ENCODE measurements at regions not wholly inside any gene's neighbourhood (a gene's known extent, or its start where the extent isn't known, plus 50 kb on each side); places are given as distances from the start of the nearest gene placed in this dataset.
A peak's percentile ranks its signal among the peaks of the same experiment; 100 is the strongest.
"Not testable (repeated sequence)": the region's sequence is repeated elsewhere in the genome, so short reads cannot be mapped to it uniquely, and the experiment has no call there.

- DNase-seq = not testable (repeated sequence)
Measured at GRCh38 chr6:140339084-140339483, 964.6 kb upstream of the CITED2 start.

- no peak for DNase-seq
Measured at GRCh38 chr6:140321891-140322290, 947.4 kb upstream of the CITED2 start.

GRCh38 chr6:140320081-140321080 lies 945.9 kb upstream of the CITED2 start:
- no peak for DNase-seq

GRCh38 chr6:140319209-140319608 lies 944.8 kb upstream of the CITED2 start:
- no peak for DNase-seq

DNA sequence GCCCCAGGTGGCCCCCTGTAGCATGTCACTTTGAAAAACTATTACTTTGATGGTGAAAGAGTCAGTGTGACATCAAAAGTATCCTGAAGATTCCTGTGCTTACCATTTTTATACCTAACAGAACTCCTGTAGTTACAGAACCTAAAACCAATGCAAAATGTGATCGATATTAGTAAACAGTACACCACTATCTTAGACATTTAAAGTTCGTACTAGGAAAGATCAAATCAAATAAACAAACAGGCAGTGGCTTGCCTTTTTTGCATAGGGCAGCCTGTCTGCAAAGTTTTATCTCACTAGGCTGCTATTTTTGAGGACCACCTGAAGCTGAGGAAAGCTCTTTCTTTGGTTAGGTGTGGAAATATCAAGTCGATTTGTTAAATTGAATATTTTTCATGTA lies 944.0 kb upstream of the CITED2 start:
- DNase-seq = no peak

DNA sequence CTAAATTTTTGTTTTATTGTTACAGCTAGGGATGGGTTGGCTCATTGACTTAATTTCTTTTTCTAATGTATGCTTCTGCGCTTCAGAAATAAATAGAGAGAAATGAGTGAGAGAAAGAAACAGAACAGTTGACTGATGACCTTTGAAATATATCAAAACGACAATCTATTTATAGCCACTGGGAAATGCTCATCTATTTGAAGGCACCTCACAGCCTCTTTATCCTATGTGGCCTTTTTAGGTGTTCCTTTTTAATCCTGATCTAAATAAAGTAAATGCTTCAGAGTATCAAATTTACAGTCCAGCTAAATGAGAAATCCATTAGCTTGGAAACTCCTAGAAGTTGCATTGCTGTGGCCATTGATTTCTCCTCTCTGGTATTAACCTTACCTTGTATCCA lies 943.5 kb upstream of the CITED2 start:
- DNase-seq = no peak

DNA sequence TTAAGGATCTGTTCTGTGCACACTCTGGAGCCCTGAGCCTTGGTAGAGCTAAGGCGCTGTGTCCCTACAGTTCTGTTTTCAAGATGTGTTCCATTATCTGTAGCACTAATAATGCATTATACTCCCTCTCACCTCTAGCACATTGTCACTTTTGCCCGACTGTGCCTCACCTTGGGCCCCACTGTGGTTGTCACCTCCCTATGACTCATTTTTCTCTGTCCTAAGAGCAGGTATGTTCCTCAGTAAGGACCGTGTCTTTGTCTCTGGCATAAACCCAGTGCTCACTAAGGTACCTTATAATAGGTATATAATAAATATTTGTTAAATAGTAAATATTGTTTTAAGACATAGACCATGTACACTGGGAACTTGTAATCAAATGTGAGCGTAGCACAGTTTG lies 942.5 kb upstream of the CITED2 start:
- no peak for DNase-seq

DNA sequence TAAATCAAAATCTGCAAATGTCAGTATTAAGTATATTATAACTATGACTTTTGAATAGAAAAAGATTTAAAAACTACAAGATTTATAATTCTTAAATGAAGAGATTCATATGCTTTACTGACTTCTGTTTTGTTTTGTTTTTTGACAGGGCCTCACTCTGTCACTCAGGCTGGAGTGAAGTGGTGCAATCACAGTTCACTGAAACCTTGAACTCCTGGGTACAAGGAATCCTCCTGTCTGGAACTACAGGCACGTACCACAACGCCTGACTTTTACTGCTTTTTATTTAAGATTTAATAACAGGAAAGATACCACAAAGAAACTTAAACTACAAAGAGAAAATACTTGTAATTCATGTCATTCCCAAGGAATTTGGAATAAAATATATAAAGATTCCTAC lies 940.2 kb upstream of the CITED2 start:
- no peak for DNase-seq

DNA sequence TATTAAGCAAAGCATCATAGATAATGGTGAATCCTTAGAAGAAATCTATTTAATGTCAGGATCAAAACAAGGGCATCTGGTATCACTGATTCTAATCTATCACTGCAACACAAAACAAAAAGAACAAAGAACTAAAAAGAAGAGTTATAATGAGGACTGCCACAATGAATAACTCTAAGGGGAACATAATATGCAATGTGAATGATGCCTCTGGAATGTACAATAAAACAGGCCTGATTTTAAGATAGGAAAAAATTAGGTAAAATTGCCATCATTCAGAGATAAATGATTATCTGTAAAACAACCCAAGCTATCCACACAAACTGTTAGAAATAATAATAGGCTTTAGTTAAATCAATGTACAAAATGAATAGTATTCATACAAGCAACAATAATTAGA lies 936.7 kb upstream of the CITED2 start:
- no peak for DNase-seq

DNA sequence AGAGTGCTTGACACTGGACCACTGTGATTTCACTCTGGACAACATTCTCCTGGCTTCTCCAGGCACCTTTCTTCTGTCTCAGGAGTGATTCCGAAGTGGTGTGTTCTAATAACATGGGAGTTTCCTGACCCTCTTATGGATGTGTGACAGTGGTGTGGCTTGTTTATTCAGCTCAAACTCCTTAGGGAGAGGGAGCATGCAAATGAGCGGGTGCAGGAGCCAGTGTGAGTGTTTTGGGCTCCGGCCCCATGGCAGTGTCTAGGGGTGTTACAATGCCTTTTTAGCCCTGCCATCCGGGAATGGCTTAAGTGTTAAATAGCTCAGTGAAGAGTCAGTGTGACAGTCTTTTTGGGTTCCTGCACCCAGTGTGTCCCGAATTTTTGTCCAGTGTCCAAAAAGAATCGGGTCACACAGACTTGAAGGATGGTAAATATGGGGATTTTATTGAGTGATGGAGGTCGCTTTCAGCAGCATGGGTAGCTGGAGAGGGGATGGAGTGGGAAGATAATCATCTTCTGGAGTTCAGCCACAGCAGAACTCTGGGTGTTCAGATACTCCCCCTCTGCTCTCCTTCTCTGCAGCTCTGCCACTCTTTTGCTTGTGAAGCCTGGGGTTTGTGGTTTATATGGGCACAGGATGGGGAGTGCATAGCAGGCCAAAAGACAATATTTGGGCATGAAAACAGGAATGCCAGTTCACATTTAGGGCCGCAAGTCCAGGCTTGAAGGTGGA lies 928.9 kb upstream of the CITED2 start:
- DNase-seq = no peak

- DNase-seq = no peak
Measured at GRCh38 chr6:140300331-140300730, 925.9 kb upstream of the CITED2 start.

- DNase-seq = no peak
Measured at GRCh38 chr6:140289186-140289585, 914.7 kb upstream of the CITED2 start.

- no peak for DNase-seq
Measured at GRCh38 chr6:140285998-140286690, 911.7 kb upstream of the CITED2 start.

DNA sequence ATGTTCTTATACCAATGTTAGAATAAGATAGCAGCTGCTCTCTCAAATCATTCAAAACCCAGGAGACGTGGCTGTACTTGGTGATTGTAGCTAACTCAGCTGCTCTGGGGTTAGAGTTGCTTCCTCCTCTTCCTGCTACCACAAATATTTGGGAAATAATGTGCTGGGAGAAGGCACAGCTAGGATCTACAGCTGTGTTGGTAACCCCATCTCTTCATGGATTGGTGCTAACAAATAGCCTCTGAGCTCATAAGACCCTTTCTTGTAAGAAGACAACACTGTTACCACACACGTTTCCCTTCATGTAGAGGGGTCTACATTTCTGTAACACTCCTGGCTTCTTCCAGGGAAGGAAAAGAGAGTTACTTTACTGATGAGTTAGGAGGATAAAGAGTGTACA lies 911.0 kb upstream of the CITED2 start:
- no peak for DNase-seq

DNA sequence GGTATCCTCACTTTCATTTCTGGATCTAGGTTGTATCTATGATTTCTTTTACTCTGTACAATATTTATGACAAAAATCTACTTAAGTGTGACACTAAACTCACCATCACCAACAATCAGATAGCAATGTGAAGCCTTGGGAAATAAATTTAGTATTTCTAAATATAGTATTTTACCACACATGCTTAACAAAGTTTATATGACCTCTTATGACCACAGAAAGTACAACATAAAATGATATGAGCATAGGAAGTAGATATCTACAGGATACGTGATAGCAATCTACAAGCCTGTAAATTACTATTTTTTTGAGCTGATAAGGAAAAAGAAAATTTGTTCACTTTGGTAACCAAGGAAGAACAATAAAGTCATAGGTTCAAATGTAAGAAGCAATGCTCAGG lies 910.4 kb upstream of the CITED2 start:
- no peak for DNase-seq

DNA sequence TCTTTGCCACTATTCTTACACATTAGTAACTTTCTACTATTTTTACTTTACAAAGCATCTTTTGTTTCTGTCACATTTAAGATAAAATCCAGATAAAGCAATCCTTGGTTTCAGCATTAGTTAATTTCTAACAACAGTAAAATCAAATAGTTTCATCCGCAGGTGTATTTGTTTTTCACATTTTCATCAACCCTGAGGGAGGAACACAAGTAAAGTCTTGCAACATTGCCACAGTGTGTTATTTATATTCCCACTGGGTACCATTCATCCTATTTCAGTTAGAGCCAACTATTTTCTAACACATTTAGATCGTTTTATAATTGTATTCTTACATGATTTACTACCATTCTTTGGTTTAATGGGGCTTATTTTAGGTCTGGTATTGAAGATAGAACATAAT lies 908.7 kb upstream of the CITED2 start:
- no peak for DNase-seq

DNA sequence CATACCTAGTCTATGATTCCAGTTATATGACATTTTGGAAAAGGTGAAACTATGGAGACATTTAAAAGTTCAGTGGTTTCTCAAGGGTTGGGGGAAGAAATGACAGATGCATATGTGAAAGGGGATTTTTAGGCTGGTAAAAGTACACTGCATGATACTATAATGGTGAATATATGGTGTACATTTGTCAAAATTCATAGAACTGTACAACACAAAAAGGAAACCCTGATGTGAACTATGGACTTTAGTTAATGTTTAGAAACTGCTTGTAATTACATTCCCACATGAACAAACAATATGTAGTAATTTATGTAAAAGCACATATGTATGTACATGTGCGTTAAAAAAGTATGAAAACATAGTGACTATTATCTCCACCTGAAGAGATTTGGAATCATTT lies 907.3 kb upstream of the CITED2 start:
- DNase-seq = no peak

GRCh38 chr6:140281236-140281635 lies 906.8 kb upstream of the CITED2 start:
- DNase-seq = no peak

DNA sequence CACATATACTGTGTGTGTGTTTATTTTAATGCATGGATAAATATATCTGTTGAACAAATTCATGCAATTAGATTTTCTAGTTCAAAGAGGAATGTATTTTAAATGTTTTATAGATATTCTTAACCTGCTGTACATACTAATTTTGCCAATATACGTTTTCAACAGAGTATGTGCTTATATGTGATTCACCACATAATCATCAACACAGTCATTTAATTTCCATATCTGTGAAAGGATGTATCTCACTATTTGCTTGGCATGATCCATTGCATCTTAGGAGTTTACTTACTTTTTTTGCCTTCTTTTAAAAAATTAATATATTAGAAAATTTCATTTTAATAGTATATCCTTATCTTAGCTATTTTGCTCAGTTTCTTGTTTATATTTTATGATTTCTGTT lies 902.3 kb upstream of the CITED2 start:
- no peak for DNase-seq

DNA sequence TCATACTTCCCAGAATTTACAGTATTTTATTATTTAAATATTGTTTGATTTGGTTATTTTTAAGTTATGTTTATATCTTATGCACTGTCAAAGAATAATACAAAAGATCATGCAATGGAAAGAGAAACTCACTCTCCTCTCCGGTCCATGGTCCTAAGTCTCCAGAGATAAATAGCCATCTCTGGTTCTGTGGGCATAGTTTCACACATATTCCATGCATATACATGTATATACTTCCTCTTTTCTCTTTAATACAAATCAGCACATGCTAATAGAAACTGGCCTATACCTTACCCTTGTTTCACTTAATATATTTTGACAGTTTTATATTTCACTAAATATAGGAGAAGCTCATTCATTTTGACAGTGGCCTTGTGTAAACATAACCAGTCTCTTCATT lies 901.7 kb upstream of the CITED2 start:
- no peak for DNase-seq

GRCh38 chr6:140275725-140276124 lies 901.3 kb upstream of the CITED2 start:
- no peak for DNase-seq

DNA sequence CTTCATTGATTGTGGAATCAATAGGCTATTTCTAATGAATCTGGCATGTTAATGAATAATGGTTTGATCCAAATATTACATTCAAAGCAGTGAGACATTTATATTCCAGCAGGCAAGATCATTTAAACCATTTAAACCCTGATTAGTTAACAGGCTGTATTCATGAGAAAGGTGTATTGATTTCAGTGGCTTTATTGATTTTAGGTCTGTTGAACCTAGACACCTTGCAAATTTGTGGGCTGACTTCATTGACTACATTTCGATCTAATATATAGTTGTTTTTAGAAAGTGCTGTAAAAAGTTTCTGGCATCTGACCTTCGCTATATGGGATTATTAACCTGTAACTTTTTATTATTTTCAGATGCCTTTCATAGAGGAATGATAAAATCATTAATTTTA lies 900.1 kb upstream of the CITED2 start:
- DNase-seq = no peak

DNA sequence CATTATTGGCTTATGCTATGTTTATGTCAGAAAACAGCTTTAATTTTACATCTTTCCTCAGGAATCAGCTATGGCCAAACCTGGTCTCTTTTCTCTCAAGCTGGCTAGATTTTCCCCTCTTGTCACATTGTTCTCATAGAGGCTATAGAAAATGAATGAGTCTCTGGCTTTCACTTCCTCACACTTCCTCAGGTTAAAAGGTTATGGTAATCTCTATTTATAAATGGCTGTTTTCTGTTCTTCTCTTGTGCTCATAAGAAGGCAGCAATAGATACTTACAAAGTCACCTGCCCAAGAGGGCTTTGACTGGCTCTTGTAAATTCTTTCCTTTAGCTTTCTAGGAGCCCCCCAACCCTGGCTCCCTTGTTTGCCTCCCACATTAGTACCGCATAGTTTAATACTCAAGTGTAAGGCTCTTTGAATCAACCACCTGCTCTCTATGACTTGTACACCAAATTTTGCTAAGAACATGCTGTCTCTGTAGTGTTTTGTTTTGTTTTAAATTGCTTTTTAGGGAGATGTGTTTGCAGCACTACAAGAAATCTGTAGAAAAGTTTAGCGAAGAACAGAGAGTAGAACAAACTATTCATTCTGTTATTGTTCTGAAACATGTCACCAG lies 897.4 kb upstream of the CITED2 start:
- DNase-seq = peak; percentile 95

Measured in DMS79 (cell line).